Smooth muscle cell (in vitro differentiated cells): ENCODE measurements at regions not wholly inside any gene's neighbourhood (a gene's known extent, or its start where the extent isn't known, plus 50 kb on each side); places are given as distances from the start of the nearest gene placed in this dataset.

Experiments
- DNase-seq: peaks from one replicate; lab custom pipeline; 2025; ENCODE audit not compliant: unreplicated experiment; lab: John Stamatoyannopoulos, UW
- H2AFZ ChIP-seq: fragments of 200-600 bp; sonication (generic); 2 replicates; pipeline ENCODE4 v1.6.0; 2016; ENCODE audit warnings: antibody characterized with exemption, low read depth, mild to moderate bottlenecking
- H3F3A ChIP-seq: fragments of 200-600 bp; sonication (generic); 2 replicates; pipeline ENCODE4 v1.6.0; 2017; ENCODE audit warnings: antibody characterized with exemption, low read depth
- H3K27ac ChIP-seq: fragments of 200-600 bp; sonication (generic); 2 replicates; pipeline ENCODE4 v1.5.1; 2016; ENCODE audit warnings: low read depth, mild to moderate bottlenecking
- H3K27me3 ChIP-seq: fragments of 200-600 bp; sonication (generic); 2 replicates; pipeline ENCODE4 v1.6.1; 2016; ENCODE audit warnings: low read depth, mild to moderate bottlenecking
- H3K36me3 ChIP-seq: fragments of 200-600 bp; sonication (generic); 2 replicates; pipeline ENCODE4 v1.5.1; 2016; ENCODE audit warnings: low read depth
- H3K4me1 ChIP-seq: fragments of 200-600 bp; sonication (generic); 2 replicates; pipeline ENCODE4 v1.5.1; 2016; ENCODE audit warnings: low read depth
- H3K4me2 ChIP-seq: fragments of 200-600 bp; sonication (generic); 2 replicates; pipeline ENCODE4 v1.6.0; 2016; ENCODE audit warnings: mild to moderate bottlenecking
- H3K4me3 ChIP-seq: fragments of 200-600 bp; sonication (generic); 2 replicates; pipeline ENCODE4 v1.5.1; 2016; ENCODE audit warnings: mild to moderate bottlenecking
- H3K79me2 ChIP-seq: fragments of 200-600 bp; sonication (generic); 2 replicates; pipeline ENCODE4 v1.6.0; 2016; ENCODE audit warnings: low read depth, mild to moderate bottlenecking
- H3K9ac ChIP-seq: fragments of 200-600 bp; sonication (generic); 2 replicates; pipeline ENCODE4 v1.6.0; 2016; ENCODE audit warnings: low read depth
- H3K9me3 ChIP-seq: fragments of 200-600 bp; sonication (generic); replicated peaks from 2 replicates; pipeline ENCODE4 v1.5.1; 2016; ENCODE audit warnings: low read depth
- H4K20me1 ChIP-seq: fragments of 200-600 bp; sonication (generic); 2 replicates; pipeline ENCODE4 v1.6.0; 2016; ENCODE audit warnings: low read depth
- CTCF ChIP-seq: fragments of 200-600 bp; sonication (generic); IDR thresholded peaks from 2 replicates; pipeline ENCODE4 v1.5.1; 2017; ENCODE audit warnings: borderline replicate concordance, mild to moderate bottlenecking, antibody characterized with exemption; ENCODE audit not compliant: insufficient read depth, poor library complexity, severe bottlenecking
- WGBS: methylation state at CpG from one replicate; pipeline ENCODE4 v1.1.7; 2016; ENCODE audit warnings: low lambda C conversion rate; 5-methylcytosine and 5-hydroxymethylcytosine counted together

- no peak for DNase-seq
- Histone ChIP-seq H2AFZ (peak overlapping the region; percentile 70), H3K4me3 (no peak overlapping the region), H4K20me1 (no peaks in the 10 kb centered on the region), H3K79me2 (no peaks in the 10 kb centered on the region), H3F3A (no peaks in the 10 kb centered on the region), H3K27ac (no peak overlapping the region), H3K36me3 (no peaks in the 10 kb centered on the region), H3K4me2 (no peak overlapping the region), H3K9ac (no peak overlapping the region), H3K27me3 (no peaks in the 10 kb centered on the region), H3K9me3 (no peaks in the 10 kb centered on the region), H3K4me1 (peaks cover 5% of the 10 kb centered on the region)
- WGBS: 66% methylated on average over 3 of the region's 3 CpGs
- peak; percentile 67 for TF ChIP-seq CTCF
These were observed 174.8 kb downstream of the DKK1 start for GRCh38 chr10:52488606-52489485.

GRCh38 chr10:52491246-52491995 is 177.3 kb downstream of the DKK1 start:
- peaks cover 2% of the 10 kb centered on the region for H3K4me1 ChIP-seq
- H3K9ac ChIP-seq: no peak overlapping the region
- H3K79me2 ChIP-seq: no peaks in the 10 kb centered on the region
- no peak for TF ChIP-seq CTCF
- no peak for DNase-seq
- no peak overlapping the region for H3K4me3 ChIP-seq
- no peak overlapping the region for H3K27ac ChIP-seq
- H3K36me3 ChIP-seq: no peaks in the 10 kb centered on the region
- no peaks in the 10 kb centered on the region for H4K20me1 ChIP-seq
- WGBS: 73% methylated on average over 6 of the region's 6 CpGs
- peak overlapping the region; percentile 11 for H2AFZ ChIP-seq
- H3K27me3 ChIP-seq: no peaks in the 10 kb centered on the region
- no peaks in the 10 kb centered on the region for H3F3A ChIP-seq
- H3K9me3 ChIP-seq: no peaks in the 10 kb centered on the region
- peak overlapping the region; percentile 31 for H3K4me2 ChIP-seq

GRCh38 chr10:52499281-52499680 is 185.2 kb downstream of the DKK1 start:
- Histone ChIP-seq H4K20me1 (no peaks in the 10 kb centered on the region), H3K4me2 (no peak overlapping the region), H3K9me3 (no peaks in the 10 kb centered on the region), H3K27me3 (no peaks in the 10 kb centered on the region), H2AFZ (no peak overlapping the region), H3K9ac (no peak overlapping the region), H3K4me3 (no peak overlapping the region), H3K79me2 (no peaks in the 10 kb centered on the region), H3F3A (no peaks in the 10 kb centered on the region), H3K36me3 (no peaks in the 10 kb centered on the region), H3K4me1 (no peaks in the 10 kb centered on the region), H3K27ac (no peak overlapping the region)
- no peak for TF ChIP-seq CTCF
- DNase-seq: no peak
- 100% methylated on average over 6 of the region's 7 CpGs for WGBS
